Omental fat pad (tissue), 3 donors: ENCODE measurements at regions not wholly inside any gene's neighbourhood (a gene's known extent, or its start where the extent isn't known, plus 50 kb on each side); places are given as distances from the start of the nearest gene placed in this dataset.

ENCODE experiments used
- ATAC-seq: fragments of 150-250 bp; one replicate; pipeline ENCODE4 v1.9.1; 2016; ENCODE audit warnings: mild to moderate bottlenecking, moderate library complexity; ENCODE audit not compliant: low FRiP score
- DNase-seq: peaks from one replicate; pipeline ENCODE4 v3.0.0-alpha.2; 2019; ENCODE audit warnings: low spot score
- TF ChIP-seq, protein P1 (sequence below), 3 donors: fragments of 450-650 bp; IDR thresholded peaks; one replicate each; pipeline ENCODE4 v1.5.1; 2016 to 2017; ENCODE audit warnings: antibody characterized with exemption in 3 of 3, mild to moderate bottlenecking in 3 of 3, moderate library complexity in 2 of 3

DNA sequence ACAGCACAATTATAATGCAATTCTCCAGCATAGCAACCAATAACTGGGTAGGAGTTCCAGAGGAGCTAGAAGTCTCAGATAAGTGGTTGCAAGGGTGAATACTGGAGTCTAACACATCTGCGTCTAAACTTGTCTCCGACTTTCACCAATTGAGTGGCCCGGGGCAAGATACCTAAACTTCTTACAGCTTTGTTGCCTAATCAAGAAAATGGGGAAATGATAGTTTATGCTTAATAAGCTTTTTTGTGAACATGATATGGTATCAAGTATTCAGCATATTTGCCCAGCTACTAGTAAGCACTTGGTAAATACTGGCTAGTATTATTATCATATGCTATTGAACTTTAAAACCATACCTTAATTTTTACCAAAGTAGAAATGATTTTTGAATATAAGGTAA is 183.5 kb downstream of the KCNJ2 start:
- DNase-seq (no peak), ATAC-seq (no peak)
- TF ChIP-seq, protein P1, sequence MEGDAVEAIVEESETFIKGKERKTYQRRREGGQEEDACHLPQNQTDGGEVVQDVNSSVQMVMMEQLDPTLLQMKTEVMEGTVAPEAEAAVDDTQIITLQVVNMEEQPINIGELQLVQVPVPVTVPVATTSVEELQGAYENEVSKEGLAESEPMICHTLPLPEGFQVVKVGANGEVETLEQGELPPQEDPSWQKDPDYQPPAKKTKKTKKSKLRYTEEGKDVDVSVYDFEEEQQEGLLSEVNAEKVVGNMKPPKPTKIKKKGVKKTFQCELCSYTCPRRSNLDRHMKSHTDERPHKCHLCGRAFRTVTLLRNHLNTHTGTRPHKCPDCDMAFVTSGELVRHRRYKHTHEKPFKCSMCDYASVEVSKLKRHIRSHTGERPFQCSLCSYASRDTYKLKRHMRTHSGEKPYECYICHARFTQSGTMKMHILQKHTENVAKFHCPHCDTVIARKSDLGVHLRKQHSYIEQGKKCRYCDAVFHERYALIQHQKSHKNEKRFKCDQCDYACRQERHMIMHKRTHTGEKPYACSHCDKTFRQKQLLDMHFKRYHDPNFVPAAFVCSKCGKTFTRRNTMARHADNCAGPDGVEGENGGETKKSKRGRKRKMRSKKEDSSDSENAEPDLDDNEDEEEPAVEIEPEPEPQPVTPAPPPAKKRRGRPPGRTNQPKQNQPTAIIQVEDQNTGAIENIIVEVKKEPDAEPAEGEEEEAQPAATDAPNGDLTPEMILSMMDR (IDR thresholded peaks at IDR 0.05), result no peak

DNA sequence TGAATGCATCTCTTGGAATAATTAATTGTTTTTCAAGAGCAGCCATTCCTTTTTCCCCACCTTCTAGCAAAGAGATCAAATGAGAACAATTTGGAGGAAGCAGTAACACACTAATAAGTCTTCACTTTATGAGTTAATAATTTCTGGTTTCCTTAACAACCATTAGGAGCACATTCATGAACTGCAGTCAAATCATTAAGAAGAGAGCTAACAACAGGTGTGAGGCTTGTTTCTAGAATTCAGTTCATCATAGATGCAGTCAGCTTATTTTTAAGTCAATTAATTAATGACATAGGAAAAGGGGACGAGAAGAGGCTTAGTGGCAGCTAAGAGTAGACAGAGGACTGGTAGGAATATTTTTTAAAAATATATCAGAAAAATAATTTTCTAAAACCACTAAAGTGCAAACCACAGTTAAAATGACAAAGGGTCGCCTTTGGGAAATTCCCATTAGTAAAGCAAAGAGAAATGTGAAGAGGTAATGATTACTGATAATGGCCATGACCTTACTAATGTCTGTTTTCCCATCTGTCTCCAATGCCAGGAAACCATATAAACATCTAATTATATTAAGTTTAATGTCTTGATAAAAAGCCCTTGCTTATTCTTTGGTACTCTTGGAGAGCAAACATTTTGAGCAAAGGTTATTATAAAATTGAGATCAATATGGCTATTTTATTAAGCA is 184.2 kb downstream of the KCNJ2 start:
- no peak for ATAC-seq
- TF ChIP-seq, protein P1 (IDR thresholded peaks at IDR 0.05), result no peak
- no peak for DNase-seq

DNA sequence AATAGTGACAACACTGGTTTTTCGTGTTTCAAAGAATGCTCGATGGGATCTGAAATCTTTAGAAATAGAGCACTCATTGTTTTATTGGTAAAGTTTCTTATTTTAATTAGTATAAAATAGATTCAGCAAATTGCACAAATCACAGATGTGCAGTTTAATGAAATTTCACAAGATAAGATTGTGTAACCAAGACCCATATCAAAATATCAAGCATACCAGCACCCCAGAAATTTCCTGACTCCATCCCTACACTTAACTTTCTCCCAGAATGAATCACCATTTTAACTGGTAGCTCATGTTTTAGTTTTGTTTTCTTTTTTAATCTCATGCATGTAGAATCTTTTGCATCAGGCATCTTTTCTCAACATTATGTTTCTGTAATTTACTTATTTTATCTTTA is 185.9 kb downstream of the KCNJ2 start:
- ATAC-seq, result no peak
- TF ChIP-seq, protein P1 (IDR thresholded peaks at IDR 0.05), result no peak
- DNase-seq, result no peak

DNA sequence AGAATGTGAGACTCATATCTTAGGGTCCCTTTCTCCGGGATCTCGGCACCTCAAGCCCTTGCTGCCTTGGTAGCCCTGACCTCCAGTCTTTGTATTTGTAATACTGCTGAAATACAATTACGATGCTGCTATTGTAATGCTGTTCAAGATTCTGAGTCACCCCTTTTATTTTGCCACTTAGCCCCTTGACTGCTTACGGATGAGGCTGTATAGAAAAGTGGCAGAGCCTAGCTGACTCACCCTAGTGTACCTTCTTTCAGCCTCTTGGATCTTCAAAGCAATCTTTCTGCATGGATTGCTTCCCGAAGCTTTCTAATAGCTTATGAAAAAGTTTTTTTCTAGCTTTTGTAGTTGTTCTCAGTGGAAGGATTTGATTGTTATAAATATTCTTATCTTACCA is 187.9 kb downstream of the KCNJ2 start:
- no peak for ATAC-seq
- DNase-seq, result no peak
- TF ChIP-seq, protein P1 (IDR thresholded peaks at IDR 0.05), result no peak

DNA sequence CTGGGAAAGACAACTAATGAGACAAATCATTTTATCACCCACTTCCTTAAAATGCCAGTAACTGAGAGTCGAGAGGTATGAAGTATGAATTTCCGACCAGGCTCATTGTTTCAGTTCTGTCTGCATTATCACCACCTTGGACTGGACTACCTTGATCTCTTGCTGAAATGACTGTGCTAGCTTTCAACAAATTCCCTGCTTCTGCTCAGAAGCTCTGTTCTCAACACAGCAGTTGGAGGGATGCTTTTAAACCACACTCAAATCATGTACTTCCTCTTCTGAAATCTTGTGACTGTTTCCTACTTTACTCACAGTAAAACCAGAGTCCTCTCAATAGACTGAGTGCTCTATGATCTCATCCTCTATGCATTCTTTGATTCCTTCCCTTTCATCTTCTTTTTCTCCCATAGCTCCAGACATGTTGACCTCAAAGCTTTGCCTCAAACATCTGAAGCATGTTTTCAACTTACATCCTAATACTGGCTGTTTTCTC is 195.8 kb downstream of the KCNJ2 start:
- DNase-seq (no peak), ATAC-seq (no peak)
- TF ChIP-seq, protein P1 (IDR thresholded peaks at IDR 0.05), result no peak

DNA sequence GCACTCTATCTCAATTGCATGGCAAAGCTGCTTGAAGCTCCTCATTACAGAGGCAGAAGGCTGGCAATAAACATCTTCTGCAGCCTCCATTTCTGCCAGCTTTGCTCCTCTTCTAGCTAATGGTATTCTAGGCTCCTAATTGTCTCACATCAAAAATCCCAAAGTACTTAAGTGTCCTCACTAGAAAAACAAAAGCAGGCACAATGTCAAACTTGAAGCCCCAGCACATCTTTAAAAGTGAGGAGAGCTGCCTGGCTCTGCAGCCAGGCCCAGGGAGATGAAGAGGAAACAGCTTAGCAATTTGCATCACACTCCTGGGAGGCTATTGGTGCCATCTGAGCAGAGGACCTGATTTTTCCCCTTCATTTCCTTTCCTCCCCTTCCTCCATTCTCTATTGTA is 197.1 kb downstream of the KCNJ2 start:
- TF ChIP-seq, protein P1 (IDR thresholded peaks at IDR 0.05), result no peak
- DNase-seq (no peak), ATAC-seq (no peak)

DNA sequence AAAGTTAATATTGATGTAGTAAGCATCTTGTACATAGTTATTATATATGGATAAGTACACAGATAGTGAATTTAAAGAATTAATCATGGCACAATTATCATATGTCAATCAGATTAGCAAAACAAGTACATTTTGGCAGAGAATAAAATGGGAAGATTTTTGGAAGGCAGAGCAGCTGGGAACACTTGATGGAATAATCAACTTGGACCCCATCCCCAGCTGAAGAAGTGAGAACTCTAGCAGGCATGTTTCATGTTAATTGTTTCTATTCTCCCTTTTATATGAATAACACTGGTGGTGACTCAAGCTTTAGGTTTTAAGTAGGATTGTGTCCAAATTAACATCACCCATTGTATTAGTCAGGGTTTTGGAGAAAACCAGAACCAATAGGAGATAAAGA is 198.7 kb downstream of the KCNJ2 start:
- TF ChIP-seq, protein P1 (IDR thresholded peaks at IDR 0.05), result no peak
- ATAC-seq (no peak), DNase-seq (no peak)
